Psoas muscle (tissue), 7 donors: ENCODE measurements at regions not wholly inside any gene's neighbourhood (a gene's known extent, or its start where the extent isn't known, plus 50 kb on each side); places are given as distances from the start of the nearest gene placed in this dataset.
"Not testable (repeated sequence)": the region's sequence is repeated elsewhere in the genome, so short reads cannot be mapped to it uniquely, and the experiment has no call there.

Experiments
- ATAC-seq, 4 donors: fragments of 200-7000 bp; cut with Tn5 transposase; one replicate each; pipeline ENCODE4 v1.9.1; 2020; ENCODE audit warnings: moderate library complexity in 3 of 4, mild to moderate bottlenecking in 2 of 4
- DNase-seq, 2 donors: peaks; one replicate each; pipeline ENCODE4 v3.0.0-alpha.2; 2020
- H3K27ac ChIP-seq: fragments of 200-600 bp; one replicate; pipeline ENCODE4 v1.8.0; 2022
- H3K27me3 ChIP-seq, 3 donors: fragments of 200-600 bp in 1 of 3; one replicate each; pipeline versions ENCODE4 v1.6.1 to v1.8.0; 2013 to 2022; ENCODE audit warnings: low read length in 2 of 3, mild to moderate bottlenecking in 2 of 3, moderate library complexity in 1 of 3; ENCODE audit not compliant: insufficient read depth in 3 of 3
- H3K36me3 ChIP-seq, 2 donors: fragments of 200-600 bp in 1 of 2; one replicate each; pipeline versions ENCODE4 v1.6.1 to v1.8.0; 2013 to 2022; ENCODE audit warnings: low read depth in 1 of 2, mild to moderate bottlenecking in 1 of 2, moderate library complexity in 1 of 2; ENCODE audit not compliant: insufficient read depth in 1 of 2
- H3K4me1 ChIP-seq: fragments of 200-600 bp; one replicate; pipeline ENCODE4 v1.8.0; 2022
- H3K4me3 ChIP-seq: fragments of 200-600 bp; one replicate; pipeline ENCODE4 v1.8.0; 2022; ENCODE audit warnings: mild to moderate bottlenecking
- H3K9me3 ChIP-seq: fragments of 200-600 bp; one replicate; pipeline ENCODE4 v1.8.0; 2022
- WGBS, 3 donors: extraction: QIAGEN DNeasy Blood & Tissue Kit; methylation state at CpG; one replicate each; pipeline versions ENCODE4 v1.1.6 to v1.1.7; 2013; 5-methylcytosine and 5-hydroxymethylcytosine counted together
- intact Hi-C, 2 donors: fragments of 100-400 bp; cut with DNase I; formaldehyde crosslinking; loops; one replicate each; pipeline versions ENCODE4 v1.11.0 to v1.14.2; 2022
- TF ChIP-seq, protein P1 (sequence below): fragments of 200-600 bp; IDR thresholded peaks from one replicate; pipeline ENCODE4 v1.8.0; 2022; ENCODE audit warnings: antibody characterized with exemption
- donor health status: healthy with polysubstance abuse.
- donor health status: DM: no; HTN: no; CAD: no; lungs with moderate emphysema.
- donor health status: Bipolar disorder and iron deficiency.
- donor health status: healthy.
- donor health status: DM: yes; HTN: yes; CAD: no.
- donor health status: DM: no; HTN: no; CAD: no.
- donor health status: DM: yes; HTN: yes; CAD: no.

GRCh38 chr1:30656171-30656940 is 67.0 kb downstream of the MATN1 start:
- ATAC-seq: no peak
- H3K27me3 ChIP-seq: peaks cover 0 to 4% (median 2%) of the 10 kb centered on the region in 3 donors
- H3K36me3 ChIP-seq: no peaks in the 10 kb centered on the region
- no peak overlapping the region for H3K27ac ChIP-seq
- H3K4me1 ChIP-seq: no peaks in the 10 kb centered on the region
- intact Hi-C loops: no loop called here
- H3K9me3 ChIP-seq: no peaks in the 10 kb centered on the region
- DNase-seq: no peak
- WGBS, 3 donors: 37 to 51% (median 40%) methylated on average over 27 of the region's 27 CpGs
- TF ChIP-seq, protein P1, sequence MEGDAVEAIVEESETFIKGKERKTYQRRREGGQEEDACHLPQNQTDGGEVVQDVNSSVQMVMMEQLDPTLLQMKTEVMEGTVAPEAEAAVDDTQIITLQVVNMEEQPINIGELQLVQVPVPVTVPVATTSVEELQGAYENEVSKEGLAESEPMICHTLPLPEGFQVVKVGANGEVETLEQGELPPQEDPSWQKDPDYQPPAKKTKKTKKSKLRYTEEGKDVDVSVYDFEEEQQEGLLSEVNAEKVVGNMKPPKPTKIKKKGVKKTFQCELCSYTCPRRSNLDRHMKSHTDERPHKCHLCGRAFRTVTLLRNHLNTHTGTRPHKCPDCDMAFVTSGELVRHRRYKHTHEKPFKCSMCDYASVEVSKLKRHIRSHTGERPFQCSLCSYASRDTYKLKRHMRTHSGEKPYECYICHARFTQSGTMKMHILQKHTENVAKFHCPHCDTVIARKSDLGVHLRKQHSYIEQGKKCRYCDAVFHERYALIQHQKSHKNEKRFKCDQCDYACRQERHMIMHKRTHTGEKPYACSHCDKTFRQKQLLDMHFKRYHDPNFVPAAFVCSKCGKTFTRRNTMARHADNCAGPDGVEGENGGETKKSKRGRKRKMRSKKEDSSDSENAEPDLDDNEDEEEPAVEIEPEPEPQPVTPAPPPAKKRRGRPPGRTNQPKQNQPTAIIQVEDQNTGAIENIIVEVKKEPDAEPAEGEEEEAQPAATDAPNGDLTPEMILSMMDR: no peak
- no peak overlapping the region for H3K4me3 ChIP-seq

DNA sequence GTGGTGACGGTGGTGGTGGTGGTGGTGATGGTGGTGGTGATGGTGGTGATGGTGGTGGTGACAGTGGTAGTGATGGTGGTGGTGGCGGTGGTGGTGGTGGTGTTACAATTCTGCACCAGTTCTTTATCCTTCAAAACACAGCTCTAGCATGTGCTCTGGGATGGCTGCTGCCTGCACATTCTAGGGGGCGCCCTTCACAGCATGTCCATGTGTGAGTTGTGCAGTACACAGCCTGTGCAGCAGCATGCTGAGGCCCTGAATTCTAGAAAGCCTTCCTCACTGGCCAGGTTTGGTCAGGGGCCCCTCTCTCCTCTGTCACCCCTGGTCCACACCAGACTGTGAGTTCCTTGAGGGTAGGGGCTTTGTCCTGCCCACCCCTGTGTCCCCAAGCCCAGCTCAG is 67.7 kb downstream of the MATN1 start:
- H3K9me3 ChIP-seq: no peaks in the 10 kb centered on the region
- intact Hi-C loops: no loop called here
- peaks cover 0 to 4% (median 2%) of the 10 kb centered on the region in 3 donors for H3K27me3 ChIP-seq
- 83 to 97% (median 91%) methylated on average over 2 to 3 of the region's 3 CpGs for WGBS, 3 donors
- H3K36me3 ChIP-seq: no peaks in the 10 kb centered on the region
- no peak overlapping the region for H3K4me3 ChIP-seq
- TF ChIP-seq, protein P1: no peak
- no peaks in the 10 kb centered on the region for H3K4me1 ChIP-seq
- H3K27ac ChIP-seq: no peak overlapping the region
- DNase-seq (no peak), ATAC-seq (no peak)

DNA sequence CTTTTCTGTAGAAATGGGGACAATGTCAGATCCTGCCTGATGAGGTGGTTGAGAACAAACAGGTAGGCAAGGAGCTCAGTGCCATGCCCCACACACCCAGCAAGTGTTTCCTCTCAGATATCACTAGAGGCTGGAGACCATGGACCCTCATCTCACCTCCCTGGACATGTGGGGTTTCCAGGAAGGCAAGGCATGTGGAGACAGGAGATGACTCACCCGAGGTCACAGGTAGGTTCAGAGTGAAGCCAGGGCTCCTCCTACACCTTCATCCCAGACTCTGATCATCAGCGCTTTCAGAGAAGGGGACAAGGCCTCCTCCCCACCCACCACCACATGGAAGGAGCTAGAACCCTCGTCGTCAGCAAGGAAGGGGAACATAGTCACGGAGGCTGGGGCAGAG is 69.2 kb downstream of the MATN1 start:
- TF ChIP-seq, protein P1: no peak
- Histone ChIP-seq H3K4me3 (no peak overlapping the region), H3K4me1 (no peaks in the 10 kb centered on the region), H3K9me3 (no peaks in the 10 kb centered on the region), H3K27me3 (peaks cover 0 to 15% (median 2%) of the 10 kb centered on the region in 3 donors), H3K27ac (no peak overlapping the region), H3K36me3 (no peaks in the 10 kb centered on the region)
- intact Hi-C loops: no loop called here
- no peak for ATAC-seq
- WGBS, 3 donors: 84 to 89% (median 87%) methylated on average over 5 of the region's 5 CpGs
- no peak for DNase-seq

DNA sequence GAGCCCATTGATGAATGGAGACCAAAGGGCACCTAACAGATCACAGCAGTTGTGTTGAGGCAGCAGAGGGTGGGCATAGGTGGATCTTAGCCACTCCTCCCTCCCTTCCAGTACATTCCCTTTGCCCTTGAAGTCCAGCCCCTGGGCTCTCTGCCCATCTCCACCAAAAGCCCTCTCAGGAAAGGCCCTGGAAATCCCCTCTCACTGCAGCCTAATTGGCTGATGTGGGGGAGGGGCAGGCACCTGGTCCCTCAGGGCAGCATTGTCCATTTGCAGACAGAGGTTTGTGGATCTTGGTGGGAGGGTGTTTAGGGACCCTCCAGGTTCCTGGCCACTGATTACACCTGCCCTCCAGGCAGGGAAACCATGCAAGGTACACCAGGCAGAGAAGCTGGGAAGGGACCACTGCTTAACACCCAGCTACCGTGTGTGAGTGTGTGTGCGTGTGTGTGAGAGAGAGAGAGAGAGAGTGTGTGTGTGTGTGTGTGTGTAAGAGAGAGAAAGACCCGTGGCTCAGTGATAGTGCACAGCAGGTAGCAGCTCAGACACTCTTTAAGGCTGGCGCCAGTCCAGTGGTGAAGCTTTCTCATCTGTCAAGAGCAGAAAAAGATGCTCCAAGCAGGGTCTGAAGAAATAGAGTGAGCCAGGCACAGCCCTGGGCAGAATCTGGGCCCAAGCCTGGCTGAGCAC is 71.1 kb downstream of the MATN1 start:
- ATAC-seq (no peak), DNase-seq (no peak)
- TF ChIP-seq, protein P1: no peak
- no peaks in the 10 kb centered on the region for H3K4me1 ChIP-seq
- peaks cover 0 to 26% (median 0%) of the 10 kb centered on the region in 3 donors for H3K27me3 ChIP-seq
- intact Hi-C loops: no loop called here
- H3K36me3 ChIP-seq: no peaks in the 10 kb centered on the region
- no peak overlapping the region for H3K4me3 ChIP-seq
- no peak overlapping the region for H3K27ac ChIP-seq
- H3K9me3 ChIP-seq: no peaks in the 10 kb centered on the region
- 60 to 71% (median 66%) methylated on average over 4 of the region's 4 CpGs for WGBS, 3 donors

GRCh38 chr1:30651395-30651794 is 72.0 kb downstream of the MATN1 start:
- H3K9me3 ChIP-seq, intact Hi-C loops, ATAC-seq, H3K4me1 ChIP-seq, H3K27ac ChIP-seq, H3K4me3 ChIP-seq, DNase-seq, H3K36me3 ChIP-seq: not testable (repeated sequence)
- 46 to 78% (median 74%) methylated on average over 4 to 5 of the region's 5 CpGs for WGBS, 3 donors
- H3K27me3 ChIP-seq: peaks cover 0 to 26% (median 2%) of the 10 kb centered on the region in 3 donors
